ENCODE measurements at regions not wholly inside any gene's neighbourhood (a gene's known extent, or its start where the extent isn't known, plus 50 kb on each side); places are given as distances from the start of the nearest gene placed in this dataset.

- Histone ChIP-seq H4K20me1 (ENCODE audit: insufficient read depth) (no peaks in the 10 kb centered on the region), H3K27ac (ENCODE audit: low read depth, low read length) (no peak overlapping the region), H3K27me3 (ENCODE audit: insufficient read depth, low read length) (no peaks in the 10 kb centered on the region), H3K9me2 (ENCODE audit: insufficient read depth) (no peaks in the 10 kb centered on the region), H3K79me2 (ENCODE audit: insufficient read depth, low read length) (no peaks in the 10 kb centered on the region), H3K9ac (ENCODE audit: low read length) (no peak overlapping the region), H3K4me3 (replicated peaks in 1 of 2; ENCODE audit: low read depth in 1 of 2, low read length in 2 of 2) (no peak overlapping the region), H3K4me2 (ENCODE audit: low read length) (no peak overlapping the region), H3K9me3 (ENCODE audit: control insufficient read depth in 1 of 2, insufficient read depth in 1 of 2, low read depth in 1 of 2, low read length in 2 of 2) (no peaks in the 10 kb centered on the region), H3K4me1 (ENCODE audit: control insufficient read depth in 1 of 2, insufficient read depth in 2 of 2, low read length in 2 of 2) (no peaks in the 10 kb centered on the region), H2AFZ (ENCODE audit: low read depth, low read length, poor library complexity, severe bottlenecking) (no peak overlapping the region), H3K36me3 (ENCODE audit: control insufficient read depth in 1 of 2, insufficient read depth in 2 of 2, low read length in 2 of 2) (no peaks in the 10 kb centered on the region)
- DNase-seq (ENCODE audit: low read depth, low spot score): peak; percentile 3
- TF ChIP-seq CTCF (IDR thresholded peaks at IDR 0.05 in 2 of 3, conservative IDR thresholded peaks at IDR 0.05 in 1 of 3; ENCODE audit: borderline replicate concordance in 1 of 3, insufficient read depth in 1 of 3, low read depth in 2 of 3, low read length in 2 of 3) (peak; percentile 38 to 67 (median 46); a peak in 4 of 6 replicates), ZNF274 (IDR thresholded peaks at IDR 0.05; ENCODE audit: low read depth, low read length) (no peak), ZFX (IDR thresholded peaks at IDR 0.05) (no peak), YY1 (IDR thresholded peaks at IDR 0.05; ENCODE audit: extremely low read depth, insufficient replicate concordance, low read depth, low read length) (no peak), POLR2A (IDR thresholded peaks at IDR 0.05; ENCODE audit: borderline replicate concordance, extremely low read depth, insufficient read depth, insufficient read length) (no peak), MAX (IDR thresholded peaks at IDR 0.05) (no peak), POLR2AphosphoS5 (IDR thresholded peaks at IDR 0.05; ENCODE audit: low read depth, low read length) (no peak), ZBTB33 (IDR thresholded peaks at IDR 0.05; ENCODE audit: extremely low read depth, insufficient replicate concordance, low read length) (no peak), RAD21 (IDR thresholded peaks at IDR 0.05; ENCODE audit: low read depth) (peak; percentile 76), CEBPB (IDR thresholded peaks at IDR 0.05; ENCODE audit: low read depth) (no peak)
- POLR2A ChIA-PET: no interaction called here
- no peak for ATAC-seq
- BruUV-seq (replicated peaks): no TSS peak
- intact Hi-C loops (cut with micrococcal nuclease): loop anchor here (1.0 to 10.0 kb wide), 5 partner anchors 180 to 1104 kb away; no protein-coding TSS in a partner anchor
- RAD21 ChIA-PET (ENCODE audit: low non-redundant PET in 1 of 2, low total read pairs in 2 of 2, uncharacterized antibody in 2 of 2, unreplicated experiment in 2 of 2): interaction anchor here in 1 of 2 experiments (1.6 kb wide), 1 partner anchor 546 kb away, joined by 4 read pairs; no protein-coding TSS in a partner anchor
- CTCF ChIA-PET: interaction anchor here (5.5 kb wide), 1 partner anchor 546 kb away, joined by 30 read pairs; no protein-coding TSS in a partner anchor
Observed at GRCh38 chr12:59087077-59087673, 166.9 kb upstream of the LRIG3 start.
